K562 (cell line): ENCODE measurements at regions not wholly inside any gene's neighbourhood (a gene's known extent, or its start where the extent isn't known, plus 50 kb on each side); places are given as distances from the start of the nearest gene placed in this dataset.
A peak's percentile ranks its signal among the peaks of the same experiment; 100 is the strongest.

ENCODE experiments used
- ATF1 ChIP-seq, 2 experiments: fragments of 450-650 bp in 1 of 2; IDR thresholded peaks; 2 replicates each; pipeline ENCODE4 v1.6.1; 2016; ENCODE audit warnings: missing compliant biosample characterization in 1 of 2, missing genetic modification characterization in 1 of 2
- CHCHD3 ChIP-seq: fragments of 250-450 bp; sonication (Bioruptor Pico); IDR thresholded peaks from 2 replicates; pipeline ENCODE4 v2.1.2; 2022; ENCODE audit warnings: mild to moderate bottlenecking
- CHD1 ChIP-seq: fragments of 200-600 bp; sonication (generic); IDR thresholded peaks from one replicate; pipeline ENCODE4 v1.6.1; 2012; ENCODE audit warnings: mild to moderate bottlenecking, moderate library complexity, low read length, inconsistent platforms
- FOXK2 ChIP-seq, 2 experiments: fragments of 450-650 bp; IDR thresholded peaks in 1 of 2; conservative IDR thresholded peaks in 1 of 2; 2 replicates each; pipeline ENCODE4 v1.6.1; 2016; ENCODE audit warnings: low read depth in 2 of 2, mild to moderate bottlenecking in 1 of 2
- HNRNPUL1 ChIP-seq: fragments of 200-400 bp; formaldehyde crosslinking; IDR thresholded peaks from 2 replicates; pipeline ENCODE4 v1.6.1; 2017; ENCODE audit warnings: low read length
- LEF1 ChIP-seq: fragments of 450-650 bp; IDR thresholded peaks from 2 replicates; pipeline ENCODE4 v1.6.1; 2016; ENCODE audit warnings: mild to moderate bottlenecking
- MAFF ChIP-seq: IDR thresholded peaks from 2 replicates; pipeline ENCODE4 v1.6.1; 2012; ENCODE audit warnings: low read length, improper control_type of control experiment
- MIER1 ChIP-seq: fragments of 450-650 bp; IDR thresholded peaks from 2 replicates; pipeline ENCODE4 v1.6.1; 2016; ENCODE audit warnings: antibody characterized with exemption, mild to moderate bottlenecking, low read depth
- MLX ChIP-seq, 2 experiments: fragments of 450-650 bp in 1 of 2; sonication (generic) in 1 of 2; formaldehyde crosslinking; conservative IDR thresholded peaks; 2 replicates each; pipeline versions ENCODE4 v1.4.0 to v1.8.1; 2020 to 2022; ENCODE audit warnings: mild to moderate bottlenecking in 1 of 2, missing genetic modification reagents in 1 of 2
- MTA1 ChIP-seq: fragments of 450-650 bp; IDR thresholded peaks from 2 replicates; pipeline ENCODE4 v1.6.1; 2017; ENCODE audit warnings: borderline replicate concordance
- NFE2 ChIP-seq: IDR thresholded peaks from 2 replicates; pipeline ENCODE4 v1.6.1; 2014; ENCODE audit warnings: antibody characterized with exemption, low read depth
- PCBP1 ChIP-seq: fragments of 200-400 bp; formaldehyde crosslinking; IDR thresholded peaks from 2 replicates; pipeline ENCODE4 v1.6.1; 2018; ENCODE audit warnings: mild to moderate bottlenecking, low read depth, low read length; ENCODE audit not compliant: poor library complexity, severe bottlenecking
- SIX5 ChIP-seq, 2 experiments: IDR thresholded peaks; 2 replicates each; pipeline ENCODE4 v1.6.1; 2011; ENCODE audit warnings: low read length in 2 of 2, borderline replicate concordance in 1 of 2, low read depth in 1 of 2, mild to moderate bottlenecking in 1 of 2, moderate library complexity in 1 of 2; ENCODE audit not compliant: insufficient read depth in 1 of 2
- STAG1 ChIP-seq: sonication (generic); formaldehyde crosslinking; IDR thresholded peaks from 2 replicates; pipeline ENCODE4 v1.5.0; 2020; ENCODE audit warnings: missing genetic modification reagents, borderline replicate concordance
- TBL1XR1 ChIP-seq, 2 experiments: IDR thresholded peaks; 2 replicates each; pipeline ENCODE4 v1.6.1; 2012; ENCODE audit warnings: improper control_type of control experiment in 2 of 2, low read length in 2 of 2, mild to moderate bottlenecking in 1 of 2
- ZNF609 ChIP-seq: sonication (generic); formaldehyde crosslinking; IDR thresholded peaks from 2 replicates; pipeline ENCODE4 v1.8.1; 2023; ENCODE audit warnings: missing genetic modification reagents, mild to moderate bottlenecking, borderline replicate concordance
- TF ChIP-seq, protein P1 (sequence below): fragments of 450-650 bp; IDR thresholded peaks from 2 replicates; pipeline ENCODE4 v1.6.1; 2016; ENCODE audit warnings: low read depth, mild to moderate bottlenecking, moderate library complexity

DNA sequence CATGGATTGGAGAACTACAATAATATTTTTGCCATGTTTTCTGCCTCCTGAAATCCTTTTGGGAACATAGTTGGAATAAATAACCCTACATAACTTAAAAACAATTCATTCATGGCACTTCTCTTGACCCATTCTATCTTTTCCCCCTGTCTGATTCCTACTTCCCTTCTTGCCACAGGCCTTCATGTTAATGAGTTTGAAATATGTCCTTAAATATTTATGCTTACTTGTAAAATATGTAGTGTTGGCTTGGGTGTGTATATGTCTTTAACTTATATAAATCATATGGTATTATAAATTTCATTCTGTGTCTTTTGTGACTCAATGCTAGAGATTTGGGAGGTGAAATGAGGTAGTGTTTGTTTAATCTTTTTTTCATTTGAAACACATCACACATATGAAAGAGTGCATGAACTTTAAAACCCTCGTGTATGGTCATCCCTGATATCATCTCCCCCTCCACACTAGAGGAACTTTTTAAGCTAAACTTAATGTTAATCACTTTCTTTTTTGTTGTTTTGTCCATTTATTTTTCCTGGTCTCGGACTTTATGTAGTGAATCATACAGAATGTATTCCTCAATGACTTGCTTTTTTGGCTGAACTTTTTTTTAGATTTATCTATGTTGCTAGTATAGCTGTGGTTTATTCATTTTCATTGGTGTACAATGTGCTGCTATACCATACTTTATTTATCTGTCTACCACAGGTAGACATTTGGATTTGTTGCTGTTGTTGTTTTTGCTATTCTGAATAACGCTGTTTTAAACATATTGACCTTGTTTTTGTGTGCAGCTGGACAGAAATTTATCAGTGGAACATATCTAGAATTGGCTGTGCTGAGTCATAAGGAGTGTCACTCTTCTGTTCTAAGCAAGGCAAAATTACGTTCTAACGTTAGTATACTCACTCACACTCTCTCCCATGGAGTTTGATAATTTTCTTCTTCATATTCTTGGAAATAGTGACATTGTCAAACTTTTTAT lies 441.6 kb downstream of the PLPP3 start (continued):
- no peak for TF ChIP-seq ZNF609 (CRISPR knock-in tag)
- TF ChIP-seq MAFF = 0 out of 2 replicates have a peak, but pooled peaks have one; percentile 11
- TF ChIP-seq, protein P1, sequence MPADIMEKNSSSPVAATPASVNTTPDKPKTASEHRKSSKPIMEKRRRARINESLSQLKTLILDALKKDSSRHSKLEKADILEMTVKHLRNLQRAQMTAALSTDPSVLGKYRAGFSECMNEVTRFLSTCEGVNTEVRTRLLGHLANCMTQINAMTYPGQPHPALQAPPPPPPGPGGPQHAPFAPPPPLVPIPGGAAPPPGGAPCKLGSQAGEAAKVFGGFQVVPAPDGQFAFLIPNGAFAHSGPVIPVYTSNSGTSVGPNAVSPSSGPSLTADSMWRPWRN = no peak
- TF ChIP-seq FOXK2 (conservative IDR thresholded peaks at IDR 0.05 in 1 of 2, IDR thresholded peaks at IDR 0.05 in 1 of 2; ENCODE audit: low read depth in 2 of 2) = 0 out of 4 replicates have a peak, but pooled peaks of 1 of the 2 experiments have one; percentile 30
- no peak for TF ChIP-seq HNRNPUL1
- no peak for TF ChIP-seq MIER1
- TF ChIP-seq PCBP1 = no peak
- peak; percentile 60 for TF ChIP-seq NFE2
- no peak for TF ChIP-seq MLX (CRISPR knock-in tag; conservative IDR thresholded peaks at IDR 0.05)
- no peak for TF ChIP-seq ATF1 (CRISPR knock-in tag; IDR thresholded peaks at IDR 0.05)
- TF ChIP-seq ATF1 (tag; IDR thresholded peaks at IDR 0.05) = peak; percentile 16; the same call in 1 of the 2 replicates
- TF ChIP-seq LEF1 = no peak
- no peak for TF ChIP-seq MTA1
- TF ChIP-seq STAG1 (CRISPR knock-in tag) = no peak
- TF ChIP-seq CHD1 = no peak
- no peak for TF ChIP-seq CHCHD3
- no peak for TF ChIP-seq TBL1XR1 (IDR thresholded peaks at IDR 0.05; ENCODE audit: low read length in 2 of 2)
- no peak for TF ChIP-seq SIX5 (IDR thresholded peaks at IDR 0.05; ENCODE audit: borderline replicate concordance in 1 of 2, insufficient read depth in 1 of 2, low read depth in 1 of 2, low read length in 2 of 2)
